Loucy (cell line): ENCODE measurements at regions not wholly inside any gene's neighbourhood (a gene's known extent, or its start where the extent isn't known, plus 50 kb on each side); places are given as distances from the start of the nearest gene placed in this dataset.

ENCODE experiments used
- CTCF ChIP-seq: fragments of 200-600 bp; sonication (generic); conservative IDR thresholded peaks from 2 replicates; pipeline ENCODE4 v1.5.1; 2014; ENCODE audit warnings: mild to moderate bottlenecking, antibody characterized with exemption, low read length
- EZH2phosphoT487 ChIP-seq: fragments of 200-600 bp; IDR thresholded peaks from 2 replicates; pipeline ENCODE4 v1.6.1; 2018; ENCODE audit warnings: antibody characterized with exemption, mild to moderate bottlenecking, moderate library complexity, borderline replicate concordance

- TF ChIP-seq CTCF (no peak), EZH2phosphoT487 (no peak)
Measured at GRCh38 chr22:27193636-27194035, 536.2 kb downstream of the MIAT start.
